Mesendoderm (in vitro differentiated cells): ENCODE measurements at regions not wholly inside any gene's neighbourhood (a gene's known extent, or its start where the extent isn't known, plus 50 kb on each side); places are given as distances from the start of the nearest gene placed in this dataset.

Experiments
- DNase-seq: peaks from one replicate; pipeline ENCODE4 v3.0.0; 2013
- H2AK5ac ChIP-seq: 2 replicates; pipeline ENCODE4 v1.6.1; 2013; ENCODE audit warnings: low read length, inconsistent platforms
- H2BK120ac ChIP-seq: 2 replicates; pipeline ENCODE4 v1.6.1; 2013; ENCODE audit warnings: low read depth, mild to moderate bottlenecking, low read length, moderate library complexity, mixed read lengths
- H2BK15ac ChIP-seq: replicated peaks from 2 replicates; pipeline ENCODE4 v1.6.1; 2013; ENCODE audit warnings: low read depth, mild to moderate bottlenecking, moderate library complexity
- H2BK5ac ChIP-seq: 2 replicates; pipeline ENCODE4 v1.6.1; 2013; ENCODE audit warnings: low read length, inconsistent platforms
- H3K18ac ChIP-seq: 2 replicates; pipeline ENCODE4 v1.6.1; 2013; ENCODE audit warnings: mild to moderate bottlenecking, low read length, mixed read lengths
- H3K23ac ChIP-seq: one replicate; pipeline ENCODE4 v1.6.1; 2013; ENCODE audit warnings: low read length
- H3K27ac ChIP-seq: 2 replicates; pipeline ENCODE4 v1.5.1; 2013; ENCODE audit warnings: low read depth, mild to moderate bottlenecking, inconsistent platforms, low read length, moderate library complexity
- H3K27me3 ChIP-seq: 2 replicates; pipeline ENCODE4 v1.6.1; 2013; ENCODE audit warnings: low read length, control low read depth, mild to moderate bottlenecking, inconsistent platforms; ENCODE audit not compliant: insufficient read depth, poor library complexity
- H3K36me3 ChIP-seq: 2 replicates; pipeline ENCODE4 v1.6.1; 2013; ENCODE audit warnings: low read length, inconsistent platforms; ENCODE audit not compliant: control insufficient read depth, insufficient read depth
- H3K4ac ChIP-seq: one replicate; pipeline ENCODE4 v1.6.1; 2013; ENCODE audit warnings: low read depth, mild to moderate bottlenecking, low read length, moderate library complexity
- H3K4me1 ChIP-seq: 2 replicates; pipeline ENCODE4 v1.6.1; 2013; ENCODE audit warnings: low read depth, low read length, inconsistent platforms; ENCODE audit not compliant: control insufficient read depth
- H3K4me2 ChIP-seq: 2 replicates; pipeline ENCODE4 v1.6.1; 2013; ENCODE audit warnings: low read length
- H3K4me3 ChIP-seq: 2 replicates; pipeline ENCODE4 v1.5.1; 2013; ENCODE audit warnings: mild to moderate bottlenecking, low read length
- H3K56ac ChIP-seq: one replicate; pipeline ENCODE4 v1.6.1; 2013; ENCODE audit warnings: low read length
- H3K79me1 ChIP-seq: 2 replicates; pipeline ENCODE4 v1.6.1; 2013; ENCODE audit warnings: low read length, inconsistent platforms
- H3K79me2 ChIP-seq: 2 replicates; pipeline ENCODE4 v1.6.1; 2013; ENCODE audit warnings: mild to moderate bottlenecking, low read length; ENCODE audit not compliant: control insufficient read depth, insufficient read depth
- H3K9ac ChIP-seq: 2 replicates; pipeline ENCODE4 v1.6.1; 2013; ENCODE audit warnings: low read length, inconsistent platforms
- H4K5ac ChIP-seq: one replicate; pipeline ENCODE4 v1.6.1; 2013; ENCODE audit warnings: low read length
- H4K8ac ChIP-seq: one replicate; pipeline ENCODE4 v1.6.1; 2013; ENCODE audit warnings: low read depth, mild to moderate bottlenecking, control low read depth, low read length, moderate library complexity
- WGBS: extraction: QIAGEN DNeasy Blood & Tissue Kit; methylation state at CpG from one replicate; pipeline ENCODE4 v1.1.7; 2013; ENCODE audit warnings: low lambda C conversion rate, missing lambda C conversion rate; ENCODE audit not compliant: insufficient coverage; ENCODE audit errors: extremely low coverage; 5-methylcytosine and 5-hydroxymethylcytosine counted together

DNA sequence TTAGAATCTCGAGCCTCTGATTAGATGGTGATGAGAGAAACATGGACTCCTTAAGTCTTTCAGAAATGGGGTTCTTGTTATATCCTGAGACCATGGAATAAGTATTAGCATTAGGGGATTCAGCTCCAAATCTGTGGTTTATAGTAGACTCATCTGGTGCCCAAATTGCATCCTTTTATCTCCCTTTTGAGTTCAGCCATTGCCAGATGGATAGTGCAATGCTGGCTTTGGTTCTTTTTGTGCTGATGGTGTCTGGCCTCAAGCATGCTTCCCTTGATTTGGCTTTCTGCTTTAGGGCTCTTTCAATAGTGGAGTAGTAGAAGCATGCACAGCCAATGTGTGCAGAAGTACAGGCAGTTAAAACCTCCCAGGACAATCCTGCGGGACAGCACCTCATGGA lies 306.4 kb downstream of the TSN start:
- H2BK5ac ChIP-seq = no peak overlapping the region
- H3K4ac ChIP-seq = no peak overlapping the region
- H3K79me1 ChIP-seq = no peaks in the 10 kb centered on the region
- H2AK5ac ChIP-seq = no peak overlapping the region
- no peak overlapping the region for H2BK120ac ChIP-seq
- whole genome bisulfite sequencing = no CpG with 5 or more reads among the region's 2 CpGs
- peak overlapping the region; percentile 5 for H3K18ac ChIP-seq
- no peak overlapping the region for H2BK15ac ChIP-seq
- H3K56ac ChIP-seq = no peak overlapping the region
- H3K36me3 ChIP-seq = no peaks in the 10 kb centered on the region
- H3K27ac ChIP-seq = no peak overlapping the region
- no peak overlapping the region for H4K5ac ChIP-seq
- H3K4me2 ChIP-seq = no peak overlapping the region
- H3K27me3 ChIP-seq = no peaks in the 10 kb centered on the region
- H3K23ac ChIP-seq = no peak overlapping the region
- H3K79me2 ChIP-seq = no peaks in the 10 kb centered on the region
- H3K4me3 ChIP-seq = no peak overlapping the region
- no peak for DNase-seq
- peaks cover 6% of the 10 kb centered on the region for H3K4me1 ChIP-seq
- H4K8ac ChIP-seq = no peak overlapping the region
- no peak overlapping the region for H3K9ac ChIP-seq

DNA sequence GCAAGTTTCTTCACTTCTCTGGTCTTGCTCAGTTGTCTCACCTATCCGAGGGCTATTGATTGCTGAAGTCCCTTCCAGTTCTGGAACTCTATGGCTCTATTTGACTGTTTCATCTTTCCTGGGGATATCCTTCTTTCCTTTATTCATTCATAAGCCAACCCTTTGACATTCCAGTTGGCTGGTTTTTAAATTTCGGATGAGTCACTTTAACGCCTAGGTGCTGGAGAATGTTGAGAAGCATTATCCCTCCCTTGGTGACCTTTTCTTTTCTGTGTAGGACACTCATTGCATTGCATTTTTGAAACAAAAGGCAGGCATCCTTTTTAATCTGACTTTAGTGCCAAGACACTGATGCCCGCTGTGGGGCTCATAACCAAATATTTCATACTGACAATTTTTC lies 307.1 kb downstream of the TSN start:
- Histone ChIP-seq H3K79me2 (no peaks in the 10 kb centered on the region), H3K9ac (no peak overlapping the region), H3K4ac (peak overlapping the region; percentile 20), H2BK120ac (no peak overlapping the region), H2BK15ac (no peak overlapping the region), H2AK5ac (no peak overlapping the region), H3K27ac (no peak overlapping the region), H3K4me1 (peaks cover 6% of the 10 kb centered on the region), H3K23ac (no peak overlapping the region), H3K36me3 (no peaks in the 10 kb centered on the region), H2BK5ac (no peak overlapping the region), H3K27me3 (no peaks in the 10 kb centered on the region), H3K18ac (peak overlapping the region; percentile 5), H4K5ac (no peak overlapping the region), H3K4me3 (no peak overlapping the region), H3K56ac (peak overlapping the region; percentile 25), H3K4me2 (no peak overlapping the region), H3K79me1 (no peaks in the 10 kb centered on the region), H4K8ac (no peak overlapping the region)
- peak; percentile 58 for DNase-seq
- WGBS = no CpG with 5 or more reads among the region's 4 CpGs

DNA sequence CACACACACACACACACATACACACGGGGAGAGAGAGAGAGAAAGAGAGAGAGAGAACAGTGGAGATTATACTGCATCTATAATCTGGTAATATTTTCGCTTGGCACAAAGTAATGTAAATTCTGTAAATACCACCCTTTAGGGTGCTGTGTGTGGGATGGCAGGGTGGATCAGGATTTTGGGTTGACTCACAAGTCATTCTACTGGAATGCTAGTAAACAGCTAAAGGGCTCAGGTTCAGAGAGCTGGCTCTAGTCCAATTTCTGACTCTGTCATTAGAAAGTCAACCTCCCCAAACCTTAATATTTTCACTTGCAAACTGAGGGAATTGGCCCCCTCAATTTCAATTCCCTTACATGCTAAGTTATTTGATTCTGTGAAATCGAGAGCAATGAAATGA lies 308.3 kb downstream of the TSN start:
- no peaks in the 10 kb centered on the region for H3K79me1 ChIP-seq
- DNase-seq = no peak
- H3K23ac ChIP-seq = no peak overlapping the region
- no peak overlapping the region for H3K4me2 ChIP-seq
- H4K8ac ChIP-seq = no peak overlapping the region
- H2BK15ac ChIP-seq = no peak overlapping the region
- H3K27me3 ChIP-seq = no peaks in the 10 kb centered on the region
- no peak overlapping the region for H2BK120ac ChIP-seq
- no peak overlapping the region for H2BK5ac ChIP-seq
- H3K56ac ChIP-seq = no peak overlapping the region
- no peak overlapping the region for H2AK5ac ChIP-seq
- no peak overlapping the region for H4K5ac ChIP-seq
- H3K27ac ChIP-seq = no peak overlapping the region
- H3K18ac ChIP-seq = no peak overlapping the region
- peaks cover 6% of the 10 kb centered on the region for H3K4me1 ChIP-seq
- H3K79me2 ChIP-seq = no peaks in the 10 kb centered on the region
- no CpG with 5 or more reads among the region's 3 CpGs for WGBS
- H3K9ac ChIP-seq = no peak overlapping the region
- no peak overlapping the region for H3K4ac ChIP-seq
- no peak overlapping the region for H3K4me3 ChIP-seq
- no peaks in the 10 kb centered on the region for H3K36me3 ChIP-seq

DNA sequence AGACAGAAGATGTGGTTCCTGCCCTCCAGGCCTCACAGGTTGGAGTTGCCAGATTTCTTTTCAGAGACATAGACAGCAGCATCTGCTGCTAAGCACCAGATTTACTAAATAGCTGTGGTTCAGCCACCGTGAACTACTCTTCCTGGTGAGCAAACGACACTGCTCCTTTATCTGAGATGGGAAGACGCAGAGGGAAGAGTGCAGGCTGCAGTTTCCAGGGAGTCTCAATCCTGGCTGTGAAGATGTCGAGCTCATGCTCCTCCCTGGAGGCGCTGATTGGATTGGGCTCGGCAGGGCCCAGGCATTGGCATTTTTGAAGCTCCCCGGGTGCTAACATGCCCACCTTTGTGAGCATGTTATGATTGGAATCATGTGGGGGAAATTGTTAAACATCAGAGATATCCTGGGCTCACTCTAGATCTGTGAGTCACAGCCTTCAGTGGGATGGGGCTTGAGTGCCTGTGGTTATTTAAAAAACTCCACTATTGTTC lies 314.8 kb downstream of the TSN start:
- Histone ChIP-seq H4K5ac (no peak overlapping the region), H3K27me3 (no peaks in the 10 kb centered on the region), H3K79me2 (no peaks in the 10 kb centered on the region), H3K27ac (no peak overlapping the region), H3K4me2 (no peak overlapping the region), H2BK5ac (no peak overlapping the region), H3K4ac (no peak overlapping the region), H2BK15ac (no peak overlapping the region), H2AK5ac (no peak overlapping the region), H2BK120ac (no peak overlapping the region), H3K56ac (no peak overlapping the region), H3K18ac (no peak overlapping the region), H4K8ac (no peak overlapping the region), H3K36me3 (no peaks in the 10 kb centered on the region), H3K9ac (no peak overlapping the region), H3K23ac (no peak overlapping the region), H3K4me3 (no peak overlapping the region), H3K79me1 (no peaks in the 10 kb centered on the region), H3K4me1 (peaks cover 6% of the 10 kb centered on the region)
- peak; percentile 69 for DNase-seq
- no CpG with 5 or more reads among the region's 7 CpGs for WGBS

DNA sequence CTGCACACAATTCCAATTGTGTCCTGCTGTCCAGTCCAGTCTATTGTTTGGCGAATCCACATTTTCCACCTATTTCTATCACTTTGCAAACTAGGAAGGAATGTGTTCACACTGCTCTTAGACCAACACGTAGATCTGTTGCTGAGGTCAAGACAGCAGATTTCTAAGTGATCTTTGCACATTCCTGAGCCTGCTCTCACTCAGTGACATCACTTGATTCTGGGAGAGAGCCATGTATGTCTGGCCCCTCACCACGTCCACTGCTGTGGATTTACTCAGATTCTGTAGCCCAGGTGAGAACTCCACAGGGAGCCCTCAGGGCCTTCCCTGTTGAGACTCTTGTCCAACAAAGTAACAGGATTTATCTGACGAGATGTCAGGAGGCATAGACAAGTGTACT lies 317.2 kb downstream of the TSN start:
- Histone ChIP-seq H2BK5ac (peak overlapping the region; percentile 47), H3K56ac (peak overlapping the region; percentile 44), H3K23ac (no peak overlapping the region), H2BK15ac (no peak overlapping the region), H3K79me1 (no peaks in the 10 kb centered on the region), H2BK120ac (no peak overlapping the region), H3K4me1 (peaks cover 6% of the 10 kb centered on the region), H2AK5ac (no peak overlapping the region), H3K4me2 (no peak overlapping the region), H3K4me3 (no peak overlapping the region), H3K9ac (no peak overlapping the region), H3K27ac (no peak overlapping the region), H3K36me3 (no peaks in the 10 kb centered on the region), H3K4ac (no peak overlapping the region), H3K79me2 (no peaks in the 10 kb centered on the region), H3K27me3 (no peaks in the 10 kb centered on the region), H4K5ac (no peak overlapping the region), H3K18ac (no peak overlapping the region), H4K8ac (no peak overlapping the region)
- no CpG with 5 or more reads among the region's 4 CpGs for WGBS
- peak; percentile 87 for DNase-seq

DNA sequence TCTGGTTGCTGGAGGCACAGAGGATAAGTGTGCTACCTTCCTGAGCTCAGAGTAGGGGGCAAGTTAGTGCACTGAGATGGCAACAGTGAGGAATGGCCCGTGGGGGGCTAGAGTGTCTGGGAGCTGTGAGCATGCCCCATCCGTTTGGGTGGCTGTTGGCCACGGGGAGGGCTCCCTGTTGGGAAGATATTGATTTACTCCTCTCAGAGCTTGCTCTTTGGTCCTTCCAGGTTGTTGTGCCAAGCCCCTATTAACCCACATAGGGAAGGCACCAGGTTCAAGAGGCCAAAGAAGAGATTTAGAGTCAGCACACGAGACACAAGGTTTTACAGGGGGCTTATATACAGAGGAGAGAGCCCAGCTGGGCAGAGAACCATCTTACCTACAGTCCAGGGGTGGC lies 318.8 kb downstream of the TSN start:
- no peaks in the 10 kb centered on the region for H3K27me3 ChIP-seq
- H3K18ac ChIP-seq = no peak overlapping the region
- no peak overlapping the region for H3K56ac ChIP-seq
- no peak overlapping the region for H3K4me3 ChIP-seq
- H2BK5ac ChIP-seq = no peak overlapping the region
- H2AK5ac ChIP-seq = no peak overlapping the region
- no peak overlapping the region for H2BK120ac ChIP-seq
- no peak overlapping the region for H3K27ac ChIP-seq
- no peaks in the 10 kb centered on the region for H3K36me3 ChIP-seq
- WGBS = no CpG with 5 or more reads among the region's 4 CpGs
- H3K4me2 ChIP-seq = no peak overlapping the region
- peaks cover 6% of the 10 kb centered on the region for H3K4me1 ChIP-seq
- H3K4ac ChIP-seq = no peak overlapping the region
- no peak overlapping the region for H4K5ac ChIP-seq
- no peak overlapping the region for H3K23ac ChIP-seq
- H3K79me1 ChIP-seq = no peaks in the 10 kb centered on the region
- no peaks in the 10 kb centered on the region for H3K79me2 ChIP-seq
- DNase-seq = no peak
- no peak overlapping the region for H2BK15ac ChIP-seq
- H4K8ac ChIP-seq = no peak overlapping the region
- H3K9ac ChIP-seq = no peak overlapping the region
